GM19468 (cell line): ENCODE measurements at regions not wholly inside any gene's neighbourhood (a gene's known extent, or its start where the extent isn't known, plus 50 kb on each side); places are given as distances from the start of the nearest gene placed in this dataset.

Experiments
- ATAC-seq: cut with Tn5 transposase; IDR thresholded peaks from one replicate; pipeline ENCODE4 v1.9.1; 2021; ENCODE audit warnings: mild to moderate bottlenecking, moderate library complexity, moderate number of reproducible peaks; ENCODE audit not compliant: unreplicated experiment; ENCODE audit errors: extremely low read depth

DNA sequence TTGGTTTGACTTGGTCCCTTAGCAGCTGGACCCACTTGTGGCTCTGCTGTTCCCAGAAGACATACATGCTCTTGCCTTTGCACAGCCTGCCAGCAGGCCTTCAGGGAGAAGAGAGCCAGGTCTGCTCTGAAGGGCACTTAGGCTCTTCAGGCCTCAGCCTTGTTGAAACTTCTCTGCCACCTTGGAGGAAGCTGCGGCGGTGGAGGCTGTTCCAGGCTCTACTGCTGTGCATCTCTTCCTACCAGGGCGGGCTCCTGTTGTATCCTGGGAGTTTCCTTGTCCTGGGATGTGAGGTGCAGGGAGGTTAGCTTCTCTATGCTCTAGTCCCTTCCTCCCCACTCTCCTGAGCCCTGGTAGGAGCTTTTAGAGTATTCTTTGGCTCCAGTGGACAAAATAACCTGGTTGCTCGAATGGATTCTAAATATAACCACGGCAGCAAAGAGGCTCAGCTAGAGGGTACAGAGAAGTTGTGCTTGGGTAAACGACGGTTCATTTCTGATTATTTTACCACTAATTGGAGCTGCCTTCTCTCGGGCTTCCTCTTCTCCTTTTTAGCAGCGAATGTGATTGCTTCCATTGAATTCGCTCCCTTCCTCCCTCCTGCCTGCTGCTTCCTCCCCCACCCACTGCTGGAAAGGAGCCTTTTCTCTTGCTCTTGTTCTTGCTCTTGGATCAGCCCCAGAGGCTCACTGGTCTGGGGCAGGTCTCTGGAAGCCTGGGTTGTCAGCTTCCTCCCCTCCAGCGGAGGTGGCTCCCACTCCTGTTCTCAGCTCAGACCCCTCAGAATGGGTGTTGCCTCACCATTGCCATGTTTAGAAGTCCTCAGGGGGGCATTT lies 126.6 kb upstream of the CACNA1E start:
- ATAC-seq, result no peak

DNA sequence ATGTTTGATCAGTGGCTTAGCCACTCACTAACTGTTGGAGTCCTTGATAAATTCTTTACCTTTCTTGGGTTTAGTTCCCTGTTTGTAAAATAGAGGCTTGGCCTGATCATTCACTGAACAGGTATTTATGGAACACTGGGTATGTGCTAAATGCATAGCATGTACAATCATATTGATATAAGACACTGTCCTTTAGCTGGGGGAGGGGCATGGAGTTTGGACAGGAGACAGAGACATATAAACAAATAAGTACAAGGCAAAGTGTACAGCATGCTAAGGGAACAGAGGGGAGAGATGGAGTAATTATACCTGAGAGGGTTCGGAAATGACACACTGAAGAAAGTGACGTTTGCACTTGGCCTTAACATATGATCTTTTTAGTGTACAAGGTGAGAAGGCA lies 124.3 kb upstream of the CACNA1E start:
- ATAC-seq, result no peak

- no peak for ATAC-seq
Measured at GRCh38 chr1:181364801-181365200, 118.5 kb upstream of the CACNA1E start.

GRCh38 chr1:181366910-181367309 lies 116.4 kb upstream of the CACNA1E start:
- ATAC-seq, result no peak

DNA sequence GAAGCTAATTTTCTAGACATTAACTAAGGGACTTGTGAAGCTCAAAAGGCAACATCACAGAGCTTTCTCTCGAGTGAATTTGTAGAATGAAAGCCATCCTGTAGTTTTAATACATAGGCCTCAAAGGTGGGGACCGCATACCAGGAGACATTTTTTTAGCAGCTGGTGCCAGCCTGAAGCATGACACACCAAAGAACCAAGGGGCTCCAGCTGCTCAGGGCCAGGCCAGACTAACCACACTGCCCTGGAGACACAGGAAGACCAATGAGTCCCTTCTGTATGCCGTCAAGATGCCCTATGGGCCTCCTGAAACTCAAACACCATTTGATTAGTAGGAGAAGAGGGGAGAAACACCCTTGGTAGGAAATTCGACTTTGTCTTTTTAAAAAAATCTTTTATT lies 113.9 kb upstream of the CACNA1E start:
- ATAC-seq, result no peak

GRCh38 chr1:181383695-181384094 lies 99.6 kb upstream of the CACNA1E start:
- no peak for ATAC-seq

GRCh38 chr1:181386340-181386739 lies 97.0 kb upstream of the CACNA1E start:
- no peak for ATAC-seq

DNA sequence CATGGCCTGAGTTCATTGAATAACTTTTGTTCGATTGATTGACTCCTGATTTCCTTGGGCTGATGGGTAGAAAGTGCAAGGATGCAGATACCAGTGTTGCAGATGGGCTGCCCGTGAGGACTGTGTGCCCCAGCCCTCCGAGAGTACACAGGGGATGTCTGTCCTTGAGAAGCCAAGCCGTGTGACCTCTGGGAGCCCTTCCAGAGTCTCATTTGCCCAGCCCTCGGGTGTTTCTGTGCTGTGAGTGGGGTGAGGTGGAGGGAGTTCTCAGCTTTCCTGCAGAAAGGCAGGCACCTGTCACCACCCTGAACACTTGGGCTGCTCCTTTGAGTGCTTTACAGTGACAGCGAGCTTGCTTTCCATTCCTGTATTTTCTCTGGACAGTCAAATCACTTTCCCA lies 96.4 kb upstream of the CACNA1E start:
- no peak for ATAC-seq

DNA sequence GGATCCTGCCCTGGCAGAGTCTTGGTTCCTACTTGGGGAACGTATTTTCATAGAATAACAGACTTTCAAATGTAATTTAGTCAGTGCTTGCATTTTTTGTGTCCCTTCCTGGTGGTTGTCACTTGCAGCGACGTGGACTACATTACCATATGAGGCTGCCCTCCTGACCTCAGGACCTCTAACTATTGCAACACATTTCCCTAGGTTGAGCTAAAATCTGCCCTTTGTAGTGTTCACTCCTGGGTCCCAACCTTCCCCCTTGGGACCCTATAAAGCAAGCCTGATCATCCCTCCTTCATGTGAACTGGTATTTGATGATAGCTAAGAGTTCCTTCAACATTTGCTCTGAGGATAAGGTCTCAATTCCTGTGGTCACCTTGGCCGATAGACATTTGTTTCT lies 95.6 kb upstream of the CACNA1E start:
- no peak for ATAC-seq

- ATAC-seq, result no peak
Measured at GRCh38 chr1:181390410-181391077, 92.8 kb upstream of the CACNA1E start.

- ATAC-seq, result no peak
Measured at GRCh38 chr1:181391301-181391900, 91.9 kb upstream of the CACNA1E start.

DNA sequence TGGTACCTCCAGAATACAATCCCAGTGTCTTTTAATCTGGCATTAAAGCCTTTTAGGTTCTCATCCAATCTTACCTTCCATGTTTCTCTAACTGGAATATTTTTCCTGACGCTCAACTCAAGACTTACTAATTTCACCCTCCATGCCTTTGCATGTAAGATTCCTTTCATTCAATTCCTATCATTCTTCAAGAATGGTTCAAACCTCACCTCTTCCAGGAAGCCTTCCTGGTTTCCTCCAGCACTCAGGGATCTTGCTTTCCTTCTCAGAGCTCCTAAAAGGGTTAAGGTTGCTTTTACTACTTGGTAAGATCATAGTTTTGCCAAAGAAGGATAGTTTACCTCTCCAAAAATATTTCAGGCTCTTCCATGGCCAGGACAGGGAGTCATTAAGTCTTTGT lies 91.2 kb upstream of the CACNA1E start:
- no peak for ATAC-seq

- no peak for ATAC-seq
Measured at GRCh38 chr1:181392613-181393220, 90.6 kb upstream of the CACNA1E start.

DNA sequence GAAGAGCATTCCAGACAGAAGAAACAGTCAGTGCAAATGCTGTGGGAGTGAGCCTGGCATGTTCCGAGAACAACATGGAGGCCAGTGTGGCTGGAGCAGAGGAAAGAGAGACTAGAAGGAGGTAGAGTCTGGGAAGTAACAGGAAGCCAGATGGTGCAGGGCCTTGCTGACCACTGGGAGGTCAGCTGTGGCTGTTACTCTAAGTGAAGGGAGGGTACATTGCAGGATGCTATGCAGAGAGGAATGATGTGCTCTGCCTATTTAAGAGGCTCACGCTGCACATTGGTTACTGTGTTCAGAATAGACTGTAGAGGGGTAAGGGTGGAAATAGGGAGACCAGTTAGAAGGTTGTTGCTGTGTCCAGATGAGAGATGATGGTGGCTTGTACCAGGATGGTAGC lies 88.6 kb upstream of the CACNA1E start:
- no peak for ATAC-seq

DNA sequence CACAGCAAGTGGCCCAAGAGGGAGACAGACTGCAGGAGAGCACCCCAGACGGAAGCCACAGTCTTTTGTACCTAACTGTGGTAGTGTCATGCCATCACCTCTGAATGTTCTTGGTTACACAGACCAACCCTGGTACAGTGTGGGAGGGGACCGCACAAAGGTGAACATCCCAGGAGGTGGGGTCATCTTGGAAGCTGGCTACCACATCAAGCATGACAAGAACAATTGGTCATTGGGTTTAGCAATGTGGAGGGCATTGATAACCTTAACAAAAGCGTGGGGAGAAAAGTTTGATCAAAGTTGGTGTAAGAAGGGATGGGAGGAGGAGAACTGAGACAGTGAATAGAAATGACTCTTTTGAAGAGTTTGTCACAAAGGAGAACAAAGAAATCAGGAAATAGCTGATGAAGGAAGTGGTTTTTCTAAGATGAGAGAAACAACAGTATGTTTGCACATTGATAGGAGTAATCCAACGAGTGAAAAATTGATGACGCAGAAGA lies 87.1 kb upstream of the CACNA1E start:
- ATAC-seq, result no peak

- no peak for ATAC-seq
Measured at GRCh38 chr1:181396811-181397210, 86.5 kb upstream of the CACNA1E start.

DNA sequence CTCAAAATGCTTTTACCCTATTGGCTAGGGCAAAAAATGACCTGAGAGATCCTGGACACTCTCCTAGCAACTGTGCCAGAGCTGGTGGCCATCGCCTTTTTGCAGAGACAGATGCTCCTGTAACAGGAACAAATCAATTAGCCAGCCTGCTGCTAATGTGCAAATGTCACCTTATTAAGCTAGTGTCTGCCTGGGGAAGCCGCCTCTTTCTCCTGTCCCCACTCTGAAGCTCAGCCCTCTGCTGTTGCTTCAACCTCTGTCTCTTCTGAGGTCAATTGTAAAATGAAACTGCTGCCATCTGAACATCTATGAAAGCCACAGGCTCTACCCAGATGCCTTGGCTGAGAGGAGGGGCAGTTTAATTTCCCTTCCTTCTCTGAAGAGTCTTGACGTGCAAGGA lies 85.5 kb upstream of the CACNA1E start:
- no peak for ATAC-seq

- ATAC-seq, result no peak
Measured at GRCh38 chr1:181398544-181398943, 84.8 kb upstream of the CACNA1E start.

DNA sequence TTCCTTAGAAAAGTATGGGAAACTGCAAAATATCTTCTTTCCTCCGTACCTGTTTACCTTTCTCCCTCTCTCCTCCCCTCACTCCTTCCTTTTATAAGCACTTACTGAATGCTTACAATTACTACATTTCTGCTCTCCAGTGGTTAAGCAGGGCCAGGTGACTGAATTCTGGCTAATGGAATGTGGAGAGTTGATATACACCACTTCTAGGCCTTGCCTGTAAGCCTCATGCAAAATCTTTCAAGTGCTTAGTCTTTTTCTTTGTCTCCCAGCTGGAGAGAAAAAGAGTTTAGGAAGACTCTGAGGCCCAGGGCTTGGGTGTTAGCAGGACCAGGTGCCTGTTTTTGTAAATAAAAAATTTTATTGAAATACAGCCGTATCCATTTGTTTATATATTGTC lies 77.7 kb upstream of the CACNA1E start:
- ATAC-seq, result no peak

DNA sequence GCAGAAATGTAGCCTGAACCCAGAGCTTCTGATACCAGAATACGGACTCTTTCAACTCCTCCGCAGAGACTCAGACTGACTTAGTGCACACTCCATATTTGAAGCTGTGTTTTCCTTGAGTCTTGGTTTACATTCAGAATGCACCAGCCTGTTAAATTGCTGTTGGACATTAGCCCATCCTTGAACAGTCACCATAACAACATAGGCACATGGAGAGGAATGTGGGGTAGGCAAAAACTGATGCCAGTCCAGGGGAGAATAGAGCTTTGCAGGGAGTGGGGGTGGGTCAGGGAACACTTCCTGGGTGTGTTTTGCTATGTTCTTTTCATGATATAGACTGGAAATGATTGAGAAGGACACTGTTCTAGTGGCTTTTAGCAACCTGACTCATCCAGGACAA lies 76.3 kb upstream of the CACNA1E start:
- ATAC-seq, result no peak

- no peak for ATAC-seq
Measured at GRCh38 chr1:181409981-181410380, 73.3 kb upstream of the CACNA1E start.
